Daoy (cell line): ENCODE measurements at regions not wholly inside any gene's neighbourhood (a gene's known extent, or its start where the extent isn't known, plus 50 kb on each side); places are given as distances from the start of the nearest gene placed in this dataset.
"Not testable (repeated sequence)": the region's sequence is repeated elsewhere in the genome, so short reads cannot be mapped to it uniquely, and the experiment has no call there.

Experiments used
- DNase-seq: peaks from one replicate; pipeline ENCODE4 v3.0.0-alpha.2; 2015; ENCODE audit warnings: low read depth

DNA sequence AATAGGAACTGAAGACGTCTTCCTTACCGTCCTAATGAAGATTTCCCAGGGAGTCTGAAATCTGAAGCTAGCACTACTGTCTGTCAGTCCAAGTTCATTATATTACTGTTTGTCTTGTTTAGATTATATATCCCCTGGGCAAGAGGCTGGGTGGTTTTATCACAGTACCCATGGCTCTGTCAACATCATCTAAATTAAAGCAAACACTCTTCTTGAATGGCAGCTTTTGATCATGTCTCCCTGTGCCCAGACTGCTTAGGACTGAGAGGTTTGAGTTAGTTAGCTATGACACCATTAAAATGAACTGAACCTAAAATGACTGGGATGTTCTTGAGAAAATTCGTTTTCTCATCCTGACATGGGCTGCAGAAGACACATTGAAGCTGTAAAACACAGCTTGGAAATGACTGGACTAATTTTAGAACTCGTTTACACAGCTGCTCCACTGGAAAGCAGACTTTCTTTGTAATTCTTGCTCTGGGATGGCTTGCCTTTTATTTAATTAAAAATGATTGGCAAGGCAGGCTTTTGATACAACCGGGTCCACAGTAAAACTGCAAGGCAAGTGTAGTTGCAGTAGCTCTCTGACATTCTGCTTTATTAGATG is 243.5 kb downstream of the MFSD1 start:
- no peak for DNase-seq

DNA sequence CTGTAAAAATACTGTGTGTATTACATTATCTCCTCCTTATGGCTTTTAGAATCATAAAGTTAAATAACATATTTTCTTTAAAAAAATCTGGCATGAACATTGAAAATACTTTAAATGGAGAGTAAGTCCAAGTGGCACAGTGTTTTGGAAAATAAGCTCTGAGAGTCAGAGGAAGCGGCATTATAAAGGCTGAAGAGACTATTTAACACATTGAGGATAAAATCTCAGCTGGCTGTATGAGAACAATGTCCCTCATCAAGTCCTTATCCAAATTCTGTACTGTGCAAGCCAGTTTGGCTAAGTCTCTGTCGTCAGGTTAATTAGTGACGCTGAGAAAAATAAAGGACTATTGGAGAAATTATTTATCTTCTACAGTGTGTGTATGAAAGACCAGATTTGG is 245.5 kb downstream of the MFSD1 start:
- DNase-seq = no peak

GRCh38 chr3:159052494-159052893 is 250.6 kb downstream of the MFSD1 start:
- not testable (repeated sequence) for DNase-seq

DNA sequence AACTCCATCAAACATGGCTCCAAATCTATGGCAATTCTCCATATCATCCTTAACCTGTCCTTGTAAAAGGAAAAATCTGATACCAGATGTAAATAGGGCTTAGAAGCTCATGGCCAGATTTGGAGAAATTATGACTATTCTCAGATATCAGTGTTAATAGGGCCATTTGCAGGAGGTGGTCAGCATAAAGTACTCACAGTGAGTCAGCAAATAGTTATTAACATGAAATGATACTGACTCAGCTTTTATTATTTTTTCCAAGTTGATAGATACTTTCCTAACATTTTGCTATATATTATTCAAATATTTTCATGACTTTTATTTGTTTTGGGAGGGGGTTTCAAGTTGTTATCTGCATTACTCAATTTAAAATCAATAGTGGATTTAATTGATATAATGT is 255.8 kb downstream of the MFSD1 start:
- no peak for DNase-seq

DNA sequence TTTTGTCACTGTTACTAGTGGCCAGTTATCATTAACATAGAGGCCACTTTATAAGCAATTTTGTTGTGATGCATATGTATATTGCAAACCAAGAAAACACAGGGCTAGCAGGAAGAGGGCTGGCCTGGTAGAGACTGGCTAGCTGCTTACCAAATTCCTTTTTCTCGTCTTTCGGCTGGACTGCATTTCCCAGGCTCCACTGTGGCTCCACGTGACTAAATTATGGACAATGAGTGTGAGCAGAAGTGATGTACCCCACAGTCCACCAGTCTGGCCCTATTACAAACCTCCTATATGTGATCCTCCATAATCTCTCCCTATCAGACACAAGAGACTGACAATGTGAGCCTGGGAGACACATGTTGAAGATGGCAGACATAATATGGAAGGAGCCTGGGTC is 257.0 kb downstream of the MFSD1 start:
- DNase-seq = no peak

DNA sequence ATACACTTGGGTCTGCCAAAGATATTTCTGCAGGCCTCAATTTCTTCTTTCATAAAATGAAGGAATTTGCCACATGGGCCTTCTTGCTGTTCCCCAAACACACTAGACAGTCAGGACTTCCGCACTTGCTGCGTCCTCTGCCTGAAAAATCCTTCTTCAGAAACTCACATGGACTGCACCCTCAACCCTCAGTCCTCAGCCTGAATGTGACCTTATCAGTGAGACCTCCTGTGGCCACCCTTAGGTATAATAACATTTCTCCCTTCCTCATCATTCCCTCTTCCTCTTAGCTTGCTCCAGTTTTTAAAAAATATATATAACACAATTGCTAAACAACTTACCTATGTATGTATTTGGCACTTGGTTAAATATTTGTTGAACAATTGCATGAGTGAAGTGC is 257.5 kb downstream of the MFSD1 start:
- no peak for DNase-seq

GRCh38 chr3:159062734-159063410 is 261.0 kb downstream of the MFSD1 start:
- DNase-seq = no peak

- no peak for DNase-seq
Observed at GRCh38 chr3:159069091-159069490, 267.2 kb downstream of the MFSD1 start, which contains the start of gene IQCJ. Gene IQCJ, plus strand, starts transcription at chr3:159069319.

DNA sequence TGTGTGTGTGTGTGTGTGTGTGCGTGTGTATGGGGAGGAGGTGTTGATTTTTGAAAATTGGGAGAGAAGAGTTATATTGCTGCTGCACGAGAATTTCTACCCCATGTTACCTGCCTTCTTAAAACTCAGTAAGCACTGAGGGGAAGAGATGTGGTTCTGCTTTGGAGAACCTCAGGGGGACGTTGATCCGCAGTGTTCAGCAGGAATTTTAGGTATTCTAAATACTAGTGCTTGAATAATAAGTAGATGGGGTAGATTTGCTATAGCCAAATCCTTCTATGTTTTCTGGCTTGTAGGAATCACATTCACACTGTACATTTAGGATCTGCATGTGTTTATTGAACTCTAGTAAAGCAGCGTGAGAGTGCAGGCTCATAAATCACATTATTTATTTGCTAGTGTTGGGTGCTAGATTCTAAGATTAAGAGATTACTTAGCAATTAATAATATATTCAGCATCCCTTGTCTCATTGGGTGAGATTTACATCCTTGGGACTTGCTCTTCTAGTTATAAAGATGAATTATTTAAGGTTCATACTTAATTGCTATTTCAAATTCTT is 268.1 kb downstream of the MFSD1 start:
- DNase-seq = no peak

GRCh38 chr3:159074756-159075701 is 273.2 kb downstream of the MFSD1 start:
- DNase-seq = no peak

DNA sequence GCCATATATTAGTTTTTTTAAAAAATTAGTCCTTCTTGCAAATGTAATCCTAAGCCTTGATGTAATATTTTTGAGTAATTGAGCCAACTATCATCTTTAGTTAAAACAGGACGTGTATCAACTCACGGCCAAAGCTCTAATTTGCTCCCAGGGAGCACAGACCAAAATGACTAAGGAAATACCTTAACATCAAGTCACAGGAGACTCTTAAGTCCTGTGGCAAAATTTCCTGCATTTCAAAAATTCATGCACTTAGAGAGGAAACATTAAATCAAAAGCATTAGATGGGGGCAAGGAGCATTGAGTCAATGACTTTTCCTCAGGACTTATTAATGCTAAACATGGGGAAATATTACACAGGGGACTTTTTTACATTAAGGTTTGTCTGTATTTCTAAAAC is 276.0 kb downstream of the MFSD1 start:
- DNase-seq = no peak

GRCh38 chr3:159080256-159080655 is 278.4 kb downstream of the MFSD1 start:
- no peak for DNase-seq

DNA sequence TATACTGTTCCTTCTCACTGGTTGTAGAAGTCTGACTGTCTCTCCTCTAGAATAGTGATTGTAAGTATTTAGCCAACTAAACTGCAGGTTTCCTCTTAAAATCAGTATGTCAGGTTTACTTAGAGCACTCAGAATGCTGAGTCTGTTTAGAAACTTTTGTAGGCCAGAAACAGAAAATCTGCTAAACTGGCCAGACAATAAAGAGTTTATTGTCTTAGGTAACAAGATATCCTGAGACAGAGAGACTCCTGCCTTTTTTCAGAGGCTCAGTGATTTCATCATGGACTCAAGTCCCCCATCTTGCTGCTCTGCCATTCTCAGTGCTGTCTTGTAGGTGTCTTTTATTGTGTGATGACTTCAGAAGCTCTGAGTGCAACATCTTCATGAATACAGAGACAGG is 279.0 kb downstream of the MFSD1 start:
- DNase-seq = no peak

- DNase-seq = peak; percentile 21
Observed at GRCh38 chr3:159082519-159082918, 280.7 kb downstream of the MFSD1 start.

- no peak for DNase-seq
Observed at GRCh38 chr3:159091936-159092335, 290.1 kb downstream of the MFSD1 start.

GRCh38 chr3:159102001-159102400 is 300.1 kb downstream of the MFSD1 start:
- no peak for DNase-seq

DNA sequence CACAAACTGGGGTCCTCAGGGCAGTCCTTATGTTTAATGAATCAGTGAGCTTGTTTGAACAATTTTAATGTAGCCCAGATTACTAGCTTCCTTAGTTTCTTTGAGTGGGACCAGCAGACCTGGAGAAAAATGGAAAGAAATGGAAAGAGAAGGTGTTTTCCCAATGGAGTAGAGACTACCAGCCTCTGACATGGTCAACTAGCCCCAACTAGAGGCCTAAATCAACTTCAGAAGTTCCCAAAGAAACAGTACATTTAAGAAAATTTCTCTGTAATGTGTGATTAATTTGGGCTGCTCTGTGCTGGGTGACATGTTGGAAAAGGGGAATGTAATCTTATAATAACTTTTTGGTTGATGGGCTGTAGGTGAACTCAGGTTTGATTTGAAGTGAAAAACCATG is 310.9 kb downstream of the MFSD1 start:
- no peak for DNase-seq

DNA sequence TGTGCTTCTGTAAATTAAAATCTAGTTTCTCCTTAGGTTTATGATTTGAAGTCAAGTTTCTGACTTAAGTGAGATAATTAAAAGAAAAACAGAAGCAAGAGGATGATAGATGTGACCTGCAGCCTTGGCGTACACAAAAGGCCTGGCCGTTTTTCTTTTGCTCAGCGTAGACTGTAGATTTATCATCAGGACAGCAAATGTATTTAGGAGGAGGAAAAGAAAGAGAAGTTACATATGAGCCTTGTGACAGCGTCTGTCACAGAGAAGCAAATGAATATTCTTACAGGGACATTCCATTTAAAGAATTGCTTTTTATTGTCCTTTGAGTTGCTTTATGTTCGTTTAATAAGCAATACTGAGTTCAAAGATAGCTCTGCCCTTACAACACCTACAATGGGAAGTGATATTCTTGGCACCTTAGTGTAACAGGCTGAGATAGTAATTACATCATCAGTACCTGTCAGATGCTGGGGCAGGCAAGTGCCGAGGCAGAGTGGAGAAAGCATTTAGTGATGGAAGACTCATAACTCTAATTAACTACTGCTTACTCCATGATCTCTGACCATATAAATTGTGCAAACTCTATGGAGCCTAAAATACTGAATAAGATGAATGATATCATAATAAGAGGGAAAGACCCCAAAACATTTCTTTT is 311.5 kb downstream of the MFSD1 start:
- DNase-seq = no peak

- DNase-seq = no peak
Observed at GRCh38 chr3:159114582-159114981, 312.7 kb downstream of the MFSD1 start.

- no peak for DNase-seq
Observed at GRCh38 chr3:159123877-159124276, 322.0 kb downstream of the MFSD1 start.

DNA sequence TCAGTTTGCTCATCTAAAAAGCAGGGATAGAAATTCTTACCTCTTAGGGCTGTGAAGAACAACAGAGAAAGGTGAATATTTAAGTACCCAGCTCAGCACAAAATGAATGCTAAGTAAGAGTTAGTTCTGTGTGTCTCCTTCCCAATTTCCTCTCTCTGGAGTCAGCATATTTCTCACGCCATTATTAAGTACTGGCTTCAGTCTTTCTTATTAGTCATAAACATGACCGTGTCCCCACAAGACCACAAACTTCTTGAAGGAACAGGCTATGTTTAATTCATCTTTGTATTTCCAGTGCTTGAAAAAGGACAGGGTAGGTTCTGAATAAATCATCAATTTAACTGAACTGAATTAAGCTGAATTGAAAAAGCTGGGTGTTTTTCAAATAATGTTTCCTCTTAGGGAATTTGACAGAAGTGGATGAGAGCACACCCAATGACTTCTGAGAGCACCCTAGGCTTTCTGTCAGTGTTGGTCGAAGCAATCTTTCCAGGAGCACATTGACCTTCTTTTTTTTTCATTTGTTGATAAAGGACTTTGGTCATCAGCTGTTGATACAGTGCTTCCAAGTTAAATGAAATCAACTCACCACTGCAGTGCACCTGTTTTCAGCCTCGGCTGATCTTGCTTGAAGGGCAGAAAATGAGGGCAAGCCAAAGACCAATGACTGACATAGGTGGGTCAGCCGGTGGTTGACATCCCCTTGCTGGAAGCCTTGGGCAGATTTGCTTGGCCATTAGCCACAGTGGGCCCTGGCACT is 324.6 kb downstream of the MFSD1 start:
- no peak for DNase-seq
